Cardiac septum (tissue), 1 donor: ENCODE measurements at regions not wholly inside any gene's neighbourhood (a gene's known extent, or its start where the extent isn't known, plus 50 kb on each side); places are given as distances from the start of the nearest gene placed in this dataset.

Experiments used
- DNase-seq: peaks from one replicate; pipeline ENCODE4 v3.0.0-alpha.2; 2020; ENCODE audit warnings: low spot score
- intact Hi-C: fragments of 100-400 bp; cut with DNase I; formaldehyde crosslinking; loops from one replicate; pipeline ENCODE4 v1.14.0; 2022
- donor health status: DM: no; HTN: no; CAD: no.

- intact Hi-C loops, result no loop called here
- no peak for DNase-seq
These were observed 253.2 kb downstream of the IPO8 start for GRCh38 chr12:30442461-30442860.

- DNase-seq, result no peak
- intact Hi-C loops, result no loop called here
These were observed 254.7 kb downstream of the IPO8 start for GRCh38 chr12:30440826-30441602.

DNA sequence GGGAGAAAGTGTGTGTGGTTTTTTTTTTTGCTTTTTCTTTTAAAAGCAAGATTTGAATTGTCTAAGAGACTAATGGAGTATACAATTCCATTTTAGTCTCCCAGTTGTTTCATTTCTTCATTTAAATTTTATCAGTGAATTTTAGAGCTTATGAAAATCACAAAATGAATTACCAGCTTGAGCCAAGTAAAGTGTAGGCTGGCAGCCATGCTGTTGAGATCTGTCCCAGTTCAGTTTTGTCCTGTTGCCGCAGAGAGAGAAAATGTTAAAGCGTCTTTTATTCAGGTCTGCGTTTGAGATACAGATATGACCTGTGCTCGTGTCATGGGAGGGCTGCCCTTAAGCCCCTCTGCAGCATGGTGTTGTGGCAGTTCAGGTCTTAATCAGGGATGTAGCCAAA is 256.5 kb downstream of the IPO8 start:
- DNase-seq, result no peak
- intact Hi-C loops, result no loop called here

DNA sequence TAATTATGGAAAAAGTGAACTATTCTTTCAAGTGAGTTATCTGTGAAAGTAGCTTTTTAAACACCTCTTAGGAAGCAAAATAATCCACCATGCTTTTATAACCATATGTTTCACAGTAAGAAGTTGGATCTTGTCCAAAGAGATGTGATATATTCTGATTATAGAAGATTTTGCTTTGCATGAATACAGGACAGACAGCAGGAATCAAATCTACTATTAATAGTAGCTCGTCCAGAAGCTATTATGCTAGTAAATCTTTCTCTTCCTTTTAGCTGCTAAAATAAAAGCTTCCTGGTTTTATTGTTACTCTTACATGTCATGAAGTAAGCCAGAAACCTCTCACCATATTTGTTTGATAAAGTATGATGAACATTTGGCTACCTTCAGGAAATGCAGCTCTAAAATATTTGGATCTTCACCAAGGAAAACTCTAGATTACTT is 257.0 kb downstream of the IPO8 start:
- intact Hi-C loops, result no loop called here
- no peak for DNase-seq

GRCh38 chr12:30437616-30438015 is 258.1 kb downstream of the IPO8 start:
- DNase-seq, result no peak
- intact Hi-C loops, result no loop called here

DNA sequence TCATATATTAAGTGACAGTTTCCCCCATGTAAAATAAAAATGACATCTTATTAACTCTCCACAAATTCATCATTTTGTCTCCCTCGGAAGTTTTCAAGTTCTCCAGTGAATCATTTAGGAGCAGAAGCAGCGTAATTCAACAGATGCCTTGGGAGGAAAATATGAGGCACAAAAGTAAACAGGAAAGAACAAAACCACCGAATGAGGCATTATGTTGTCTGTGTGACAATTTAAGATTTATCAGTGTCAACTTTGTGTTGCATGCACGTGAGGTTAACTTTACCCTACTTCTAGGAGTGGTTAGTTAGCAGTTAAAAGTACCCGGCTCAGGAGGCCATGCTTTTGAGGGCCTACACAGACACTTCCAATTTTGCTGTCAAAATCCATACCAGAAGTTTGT is 258.6 kb downstream of the IPO8 start:
- intact Hi-C loops, result no loop called here
- DNase-seq, result no peak

DNA sequence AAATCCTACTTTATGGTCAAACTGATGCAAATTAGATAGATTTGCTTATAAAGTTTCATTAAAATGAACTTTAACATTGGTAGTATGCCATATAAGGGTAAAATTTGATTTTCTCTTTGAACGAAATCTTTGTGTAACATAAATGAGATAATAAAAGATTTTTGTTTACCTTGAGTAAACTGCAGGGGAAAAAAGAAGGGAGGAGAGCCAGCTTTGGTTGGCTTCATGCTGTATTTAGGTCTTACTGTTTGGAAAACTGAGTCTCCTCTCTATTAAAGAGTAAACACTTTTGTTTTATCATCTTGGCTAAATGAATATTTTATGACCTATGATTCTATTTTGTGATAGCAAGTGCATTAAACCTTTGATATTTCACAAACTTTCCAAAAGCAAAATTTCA is 267.6 kb downstream of the IPO8 start:
- no peak for DNase-seq
- intact Hi-C loops, result no loop called here

DNA sequence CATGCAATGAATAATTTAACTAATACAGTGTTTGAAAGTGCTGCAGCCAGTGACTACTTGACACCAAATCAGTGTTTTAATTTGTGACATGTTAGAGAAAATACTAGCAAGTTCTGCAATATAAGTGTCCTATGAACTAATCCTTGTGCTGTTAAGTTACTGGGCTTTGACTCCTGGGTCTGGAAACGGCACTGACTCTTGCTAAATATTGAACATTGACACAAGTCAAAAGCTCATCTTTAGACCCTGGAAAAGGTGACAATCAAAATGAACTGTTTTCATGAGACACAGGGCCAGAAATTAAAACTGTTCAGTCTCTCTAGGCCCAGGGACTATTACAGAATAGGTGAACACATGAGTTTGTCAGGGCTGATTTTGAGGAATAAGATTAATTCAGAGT is 268.1 kb downstream of the IPO8 start:
- DNase-seq, result no peak
- intact Hi-C loops, result no loop called here

DNA sequence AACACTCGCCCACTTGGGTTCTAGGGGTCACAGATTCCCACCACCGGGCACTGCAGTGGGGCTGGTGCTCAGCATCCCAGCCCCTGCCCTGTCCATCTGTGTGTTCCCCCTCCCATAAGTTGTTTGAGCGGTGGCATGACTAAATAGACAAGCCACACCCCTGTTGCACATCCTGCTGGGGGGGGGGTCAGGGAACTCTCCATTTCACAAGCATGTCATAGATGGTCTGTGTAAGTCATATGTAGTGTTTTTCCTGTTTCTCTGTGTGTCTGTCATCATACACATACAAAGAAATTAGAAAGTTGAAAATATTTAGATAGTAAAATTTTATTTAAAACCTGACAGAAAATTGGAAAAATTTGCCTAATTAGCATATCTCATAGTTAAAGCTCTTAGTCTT is 270.2 kb downstream of the IPO8 start:
- no peak for DNase-seq
- intact Hi-C loops, result no loop called here

GRCh38 chr12:30423330-30423729 is 272.3 kb downstream of the IPO8 start:
- DNase-seq, result no peak
- intact Hi-C loops, result no loop called here

GRCh38 chr12:30422844-30423243 is 272.8 kb downstream of the IPO8 start:
- intact Hi-C loops, result no loop called here
- DNase-seq, result no peak

DNA sequence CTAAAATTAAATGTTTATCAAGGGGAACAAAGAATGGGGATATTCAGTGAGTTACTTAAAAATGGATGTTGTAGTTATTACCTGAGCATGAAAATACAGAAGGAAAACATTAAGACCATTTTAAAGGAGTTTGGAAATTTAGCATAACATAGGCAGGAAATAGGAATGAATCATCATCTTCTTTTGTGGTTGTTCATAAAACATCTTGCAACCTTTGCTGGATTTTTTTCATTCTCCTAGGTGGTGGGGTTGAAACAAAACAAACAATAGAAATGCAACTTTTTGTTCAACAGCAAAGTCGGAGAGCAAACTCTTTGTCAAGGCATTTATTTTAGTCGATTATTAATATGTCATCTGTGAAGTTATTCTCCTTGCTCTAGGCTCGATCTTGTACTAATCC is 275.1 kb downstream of the IPO8 start:
- DNase-seq, result no peak
- intact Hi-C loops, result no loop called here

DNA sequence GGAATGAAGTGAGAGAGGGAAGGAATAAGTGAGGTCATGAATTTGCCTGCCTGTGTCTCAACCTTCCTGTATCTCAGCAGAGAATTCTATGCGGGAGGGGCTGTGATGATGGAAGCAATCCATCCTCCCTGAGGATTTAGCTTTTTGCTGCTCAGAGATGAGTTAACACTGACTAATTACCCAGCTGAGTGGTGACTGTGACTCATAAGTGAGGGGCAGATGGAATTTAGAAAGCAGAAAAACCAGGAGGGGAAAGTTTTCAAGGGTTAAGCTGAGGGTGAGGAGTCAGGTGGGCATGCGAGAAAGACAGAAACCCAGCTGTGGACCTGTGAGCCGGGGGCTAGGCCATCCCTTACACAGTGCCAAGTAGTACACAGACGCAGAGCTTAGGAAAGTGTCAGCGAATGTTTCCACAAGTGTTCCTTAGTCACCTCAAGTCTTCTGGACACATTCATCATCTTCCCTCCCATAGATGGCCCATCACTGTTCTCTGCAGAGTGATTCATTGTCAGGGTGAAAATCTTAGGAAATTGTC is 277.9 kb downstream of the IPO8 start:
- intact Hi-C loops, result no loop called here
- no peak for DNase-seq

- DNase-seq, result no peak
- intact Hi-C loops, result no loop called here
These were observed 279.0 kb downstream of the IPO8 start for GRCh38 chr12:30416631-30417030.

- intact Hi-C loops, result no loop called here
These were observed 279.9 kb downstream of the IPO8 start for GRCh38 chr12:30415777-30416176.

GRCh38 chr12:30414507-30414906 is 281.2 kb downstream of the IPO8 start:
- intact Hi-C loops, result no loop called here
- DNase-seq, result no peak

More at GRCh38 chr12:30415777-30416176, 279.9 kb downstream of the IPO8 start:
- no peak for DNase-seq

GRCh38 chr12:30400349-30400748 is 295.3 kb downstream of the IPO8 start:
- intact Hi-C loops, result no loop called here
- DNase-seq, result no peak

- DNase-seq, result no peak
These were observed 295.8 kb downstream of the IPO8 start for GRCh38 chr12:30399859-30400258.

DNA sequence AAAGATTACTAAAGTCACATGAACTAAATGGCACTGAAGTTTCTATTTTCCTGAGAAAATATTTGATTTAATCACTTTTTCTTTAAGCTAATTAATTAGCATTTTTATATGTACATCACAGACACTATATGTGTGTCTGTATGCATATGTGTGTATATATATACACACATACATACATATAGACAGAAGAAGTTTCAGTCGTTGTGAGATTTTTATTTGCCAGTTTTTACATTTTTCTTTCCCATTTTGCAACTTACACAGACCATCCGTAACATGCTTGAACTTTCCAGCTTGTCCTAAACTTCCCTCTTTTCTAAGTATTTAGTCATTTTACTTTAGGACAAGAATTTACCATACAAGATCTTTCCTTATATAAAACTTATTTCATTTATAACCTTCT is 299.1 kb downstream of the IPO8 start:
- intact Hi-C loops, result no loop called here
- no peak for DNase-seq

More at GRCh38 chr12:30399859-30400258, 295.8 kb downstream of the IPO8 start:
- intact Hi-C loops, result no loop called here

- no peak for DNase-seq
- intact Hi-C loops, result no loop called here
These were observed 300.5 kb downstream of the IPO8 start for GRCh38 chr12:30395190-30395589.

DNA sequence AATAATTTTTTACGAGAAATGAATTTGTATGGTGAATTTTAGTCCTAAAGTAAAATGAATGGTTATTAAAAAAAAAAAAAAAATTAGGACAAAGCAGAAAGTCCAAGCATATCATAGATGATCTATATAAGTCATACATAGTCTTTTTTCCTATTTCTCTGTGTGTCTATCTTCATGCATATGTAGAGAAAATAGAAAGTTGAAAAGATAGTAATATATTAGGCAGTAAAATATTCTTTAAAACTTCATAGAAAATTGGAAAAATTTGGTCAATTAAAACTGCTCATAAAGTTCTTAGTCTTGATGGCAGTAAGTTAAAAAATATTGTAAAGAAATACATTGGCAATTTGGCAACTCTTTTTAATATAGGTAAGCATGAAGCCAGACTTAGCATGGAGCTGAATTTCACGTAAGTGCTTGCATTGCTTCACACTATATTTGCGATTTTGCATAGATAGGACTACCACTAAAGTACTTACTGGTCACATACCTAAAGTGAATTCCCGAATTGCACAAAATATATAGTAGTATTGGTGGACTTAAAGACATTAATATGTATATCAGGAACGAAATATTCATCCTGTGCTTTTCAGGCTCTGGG is 303.8 kb downstream of the IPO8 start:
- intact Hi-C loops, result no loop called here

More for the DNA sequence above, 303.8 kb downstream of the IPO8 start:
- no peak for DNase-seq
